ENCODE measurements at regions not wholly inside any gene's neighbourhood (a gene's known extent, or its start where the extent isn't known, plus 50 kb on each side); places are given as distances from the start of the nearest gene placed in this dataset.
"Not testable (repeated sequence)": the region's sequence is repeated elsewhere in the genome, so short reads cannot be mapped to it uniquely, and the experiment has no call there.

DNA sequence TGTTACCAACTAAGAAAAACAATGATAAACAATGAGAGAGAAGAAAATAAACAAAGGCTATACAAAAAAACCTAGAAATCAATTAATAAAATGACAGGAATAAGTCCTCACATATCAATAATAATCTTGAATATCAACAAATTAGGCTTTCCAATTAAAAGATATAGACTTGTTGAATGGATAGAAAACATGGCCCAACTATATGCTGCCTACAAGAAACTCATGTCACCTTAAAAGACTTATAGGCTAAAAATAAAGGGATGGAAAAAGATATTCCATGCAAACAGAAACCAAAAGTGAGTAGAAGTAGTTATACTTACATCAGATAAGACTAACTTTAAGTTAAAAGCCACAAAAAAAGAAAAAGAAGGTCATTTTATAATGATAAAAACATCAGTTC lies 183.9 kb downstream of the MYRFL start:
- DNase-seq, result no peak

- no peak for DNase-seq
Measured at GRCh38 chr12:70011353-70011752, 186.3 kb downstream of the MYRFL start.

- DNase-seq, result not testable (repeated sequence)
Measured at GRCh38 chr12:70013016-70013415, 188.0 kb downstream of the MYRFL start.

DNA sequence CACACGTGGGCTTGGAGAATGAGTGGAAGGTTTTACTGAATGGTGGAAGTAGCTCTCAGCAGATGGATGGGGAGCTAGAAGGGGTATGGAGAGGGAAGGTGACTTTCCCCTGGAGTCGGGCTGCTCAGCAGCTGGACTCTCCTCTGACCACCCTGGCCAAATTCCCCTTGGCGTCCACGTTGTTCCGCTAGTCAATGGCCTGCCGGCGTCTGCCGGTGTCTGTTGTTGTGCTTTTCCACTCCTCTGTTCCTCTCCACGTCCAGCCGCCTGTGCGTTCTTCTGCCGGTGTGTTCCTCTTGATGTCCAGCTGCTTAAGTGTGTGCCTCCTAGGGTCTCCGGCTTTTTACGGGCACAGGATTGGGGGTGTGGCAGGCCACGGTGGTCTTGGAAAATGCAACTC lies 203.5 kb downstream of the MYRFL start:
- no peak for DNase-seq

DNA sequence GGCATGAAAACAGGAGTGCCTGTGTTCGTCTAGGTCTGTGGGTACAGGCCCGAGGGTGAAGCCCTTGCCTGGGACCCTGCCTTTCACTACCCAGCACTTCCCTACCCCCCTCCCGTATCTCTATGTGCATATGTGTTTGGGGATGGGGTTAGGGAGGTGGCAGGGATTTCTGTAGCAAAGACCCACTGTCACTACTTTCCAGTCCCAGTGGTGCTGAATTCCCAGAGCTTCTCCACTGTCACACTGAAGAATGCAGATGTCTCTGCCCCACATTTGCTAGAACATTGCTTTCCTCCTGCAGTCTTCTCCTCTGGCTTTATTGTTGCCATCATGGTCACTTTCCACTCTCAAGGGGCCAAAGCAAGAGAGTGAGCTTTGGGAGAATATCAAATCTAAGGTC lies 203.9 kb downstream of the MYRFL start:
- DNase-seq, result no peak

DNA sequence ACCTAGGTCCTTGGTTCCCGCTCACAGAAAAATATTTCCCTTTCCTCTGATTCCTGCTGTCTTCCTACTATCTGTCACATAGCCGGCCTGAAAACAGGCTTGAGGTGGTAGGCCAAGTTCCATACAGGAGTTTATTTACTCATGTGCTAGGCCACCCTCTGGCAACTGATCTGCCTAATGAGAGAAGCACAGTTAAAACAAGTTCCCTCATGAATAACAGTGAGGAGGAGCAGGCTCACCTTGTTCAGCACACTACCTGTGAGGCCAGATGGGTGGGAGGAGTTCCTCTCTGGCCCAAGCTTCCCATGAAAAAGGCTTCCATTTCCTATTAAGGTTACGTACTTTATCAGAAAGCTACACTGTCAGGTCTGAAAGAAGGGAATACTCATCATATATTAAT lies 206.0 kb downstream of the MYRFL start:
- no peak for DNase-seq

- DNase-seq, result no peak
Measured at GRCh38 chr12:70032076-70032475, 207.0 kb downstream of the MYRFL start.

GRCh38 chr12:70033310-70033709 lies 208.3 kb downstream of the MYRFL start:
- DNase-seq, result no peak

DNA sequence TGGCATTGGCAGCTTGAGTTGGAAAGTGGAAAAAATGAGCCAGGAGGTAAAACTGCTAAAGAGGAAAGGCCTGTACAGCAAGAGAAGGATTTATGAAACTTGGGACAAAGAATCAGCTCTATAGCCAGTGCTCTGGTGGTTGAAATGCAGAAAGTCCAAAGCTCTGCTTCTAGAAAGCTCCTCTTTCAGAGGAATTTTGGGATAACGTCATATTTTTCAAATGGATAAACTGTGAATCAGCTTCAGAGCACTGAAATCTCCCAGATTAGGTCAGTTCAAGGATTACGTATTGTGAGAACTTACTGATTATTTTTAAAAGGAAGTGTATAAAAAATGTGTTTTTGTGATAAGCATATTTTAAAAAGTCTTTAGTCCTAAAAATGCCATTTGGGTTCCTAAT lies 203.1 kb upstream of the CNOT2 start:
- no peak for DNase-seq

GRCh38 chr12:70042675-70043074 lies 200.6 kb upstream of the CNOT2 start:
- DNase-seq, result no peak

DNA sequence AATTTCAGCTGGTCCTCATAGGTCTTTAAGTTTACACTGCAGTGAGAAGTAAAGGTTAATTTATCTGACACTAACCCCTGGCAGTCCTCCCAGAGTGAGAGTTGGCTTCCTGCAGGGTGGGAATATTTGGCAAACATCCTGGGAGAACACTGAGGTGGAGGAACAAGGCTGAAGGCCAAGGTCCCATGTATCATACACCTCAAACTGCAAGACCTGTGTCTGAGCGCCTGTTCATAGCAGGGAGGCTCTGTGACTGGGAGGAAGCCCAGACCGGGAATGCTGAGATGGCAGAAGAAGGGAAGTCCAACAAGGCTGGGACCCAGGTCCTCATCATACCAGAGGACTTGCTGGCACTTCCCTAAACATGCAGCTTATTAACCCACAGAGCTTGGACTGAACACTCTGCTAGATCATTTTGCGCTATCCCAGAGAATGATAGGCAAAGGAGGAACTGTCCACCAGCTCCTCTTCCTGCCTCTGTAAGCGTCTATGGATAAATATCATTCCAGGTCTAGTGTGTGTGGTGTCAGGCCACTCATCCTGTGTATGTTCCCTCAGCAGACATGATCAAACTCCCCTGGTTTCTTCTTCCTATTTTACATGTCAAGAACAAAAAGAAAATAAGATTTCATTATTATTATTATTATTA lies 199.6 kb upstream of the CNOT2 start:
- DNase-seq, result no peak

GRCh38 chr12:70044167-70044566 lies 199.1 kb upstream of the CNOT2 start:
- no peak for DNase-seq

DNA sequence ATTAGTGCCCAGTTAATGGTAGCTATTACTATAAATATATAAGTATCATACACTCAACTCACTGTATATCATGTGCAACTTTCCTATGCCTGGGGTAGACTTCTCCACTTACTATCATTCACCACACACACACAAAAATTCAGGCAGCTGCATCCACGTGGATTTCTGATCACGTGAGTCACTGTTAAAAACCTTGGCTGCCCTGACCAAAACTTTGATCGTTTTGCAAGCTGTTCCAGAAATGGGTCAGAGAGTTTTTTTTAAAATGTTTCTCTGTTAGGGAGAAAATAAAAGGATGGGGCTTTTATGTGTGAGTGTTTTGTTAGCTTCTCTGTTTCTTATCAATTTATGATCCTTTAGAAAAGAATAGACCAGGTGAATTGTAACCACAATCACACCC lies 198.2 kb upstream of the CNOT2 start:
- no peak for DNase-seq

DNA sequence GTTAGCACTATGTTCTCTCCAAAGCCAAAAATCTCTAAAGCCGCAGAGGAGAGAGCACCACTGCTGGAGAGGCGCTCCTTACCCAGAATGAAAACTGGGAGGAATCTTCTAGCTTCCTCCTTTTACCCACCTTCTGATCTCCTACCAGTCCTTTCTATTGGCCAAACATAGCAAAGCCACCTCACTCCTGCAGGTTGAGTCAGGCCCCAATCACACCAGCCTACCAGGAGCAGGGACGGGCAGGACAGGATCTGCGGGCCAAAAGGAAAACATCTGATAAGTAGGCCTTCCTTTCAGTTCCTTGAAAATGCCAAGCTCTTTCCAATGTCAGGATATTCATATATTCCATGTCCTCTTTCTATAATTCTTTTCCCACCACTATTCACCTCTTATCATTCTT lies 197.7 kb upstream of the CNOT2 start:
- DNase-seq, result no peak

GRCh38 chr12:70048521-70049250 lies 194.5 kb upstream of the CNOT2 start:
- no peak for DNase-seq

DNA sequence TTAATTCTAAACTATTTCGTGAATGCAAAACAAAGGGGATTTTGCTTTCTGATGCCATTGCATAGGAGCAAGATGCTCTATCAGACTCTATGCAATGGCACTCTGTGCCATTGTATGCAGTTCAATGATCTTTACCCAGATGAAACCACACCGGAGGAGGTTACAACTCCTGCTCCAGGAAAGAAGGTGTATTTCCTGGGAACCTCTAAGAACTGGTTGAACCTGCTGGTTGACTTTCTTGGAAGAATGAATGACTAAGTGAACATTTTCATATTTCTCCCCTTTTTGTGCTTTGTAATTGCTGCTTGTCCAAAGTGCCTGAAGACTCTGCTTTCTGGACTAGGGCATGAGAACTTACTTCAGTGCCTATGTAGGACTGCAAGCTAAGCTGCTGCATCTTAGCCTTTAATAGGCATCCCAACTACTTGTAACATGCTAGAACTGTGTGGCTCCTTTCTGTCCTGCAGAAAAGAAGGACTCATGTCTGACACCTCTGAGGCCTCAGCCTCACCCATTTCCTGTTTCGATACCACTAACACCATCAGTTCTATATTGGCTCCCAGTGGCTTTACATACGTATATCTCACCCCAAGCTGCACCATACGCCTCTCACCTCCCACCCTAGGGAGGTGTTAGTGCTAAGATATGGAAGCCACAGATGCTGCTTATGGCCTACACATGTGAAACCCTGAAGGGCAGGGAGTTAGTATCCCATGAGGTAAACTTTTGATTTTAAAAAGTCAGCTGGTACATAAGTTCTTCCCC lies 193.5 kb upstream of the CNOT2 start:
- peak; percentile 58 for DNase-seq

GRCh38 chr12:70052476-70052875 lies 190.8 kb upstream of the CNOT2 start:
- DNase-seq, result no peak

DNA sequence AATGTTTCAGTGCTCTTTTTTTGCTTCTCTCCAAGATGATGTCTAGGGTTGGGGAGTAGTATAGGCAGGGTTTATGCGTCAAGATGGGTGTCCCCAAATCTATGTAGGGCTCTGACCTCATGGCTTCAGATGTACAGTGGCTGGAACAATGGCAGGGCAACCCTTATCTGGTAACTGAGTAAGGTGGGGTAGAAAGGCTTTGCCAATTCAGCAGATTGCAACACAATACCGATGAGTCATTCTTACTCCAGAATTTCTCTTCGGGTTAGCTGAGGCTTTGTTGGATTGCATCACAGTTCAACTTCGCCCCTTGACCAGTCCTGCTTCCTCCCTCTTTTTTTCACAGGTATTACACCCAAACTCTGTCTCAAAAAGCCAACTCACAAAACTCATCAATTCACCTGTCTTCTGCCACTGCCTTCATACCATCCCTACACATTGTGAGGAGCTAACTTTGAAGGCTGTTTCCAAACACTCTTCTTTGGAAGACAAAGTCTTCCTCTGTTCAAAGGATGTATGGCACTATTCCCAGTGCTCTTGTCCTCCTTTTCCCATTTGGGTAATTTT lies 190.2 kb upstream of the CNOT2 start:
- DNase-seq, result peak; percentile 70

- no peak for DNase-seq
Measured at GRCh38 chr12:70059373-70059772, 183.9 kb upstream of the CNOT2 start.

DNA sequence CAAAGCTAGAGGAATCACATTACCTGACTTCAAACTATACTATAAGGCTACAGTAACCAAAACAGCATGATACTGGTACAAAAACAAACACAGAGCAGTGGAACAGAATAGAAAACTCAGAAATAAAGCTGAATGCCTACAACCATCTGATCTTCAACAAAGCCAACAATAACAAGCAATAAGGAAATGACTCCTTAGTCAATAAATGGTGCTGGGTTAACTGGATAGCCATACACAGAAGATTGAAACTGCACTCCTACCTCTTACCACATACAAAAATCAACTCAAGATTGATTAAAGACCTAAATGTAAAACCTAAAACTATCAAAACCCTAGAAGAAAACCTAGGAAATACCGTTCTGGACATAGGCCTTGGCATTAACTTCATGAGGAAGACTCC lies 182.6 kb upstream of the CNOT2 start:
- DNase-seq, result no peak

DNA sequence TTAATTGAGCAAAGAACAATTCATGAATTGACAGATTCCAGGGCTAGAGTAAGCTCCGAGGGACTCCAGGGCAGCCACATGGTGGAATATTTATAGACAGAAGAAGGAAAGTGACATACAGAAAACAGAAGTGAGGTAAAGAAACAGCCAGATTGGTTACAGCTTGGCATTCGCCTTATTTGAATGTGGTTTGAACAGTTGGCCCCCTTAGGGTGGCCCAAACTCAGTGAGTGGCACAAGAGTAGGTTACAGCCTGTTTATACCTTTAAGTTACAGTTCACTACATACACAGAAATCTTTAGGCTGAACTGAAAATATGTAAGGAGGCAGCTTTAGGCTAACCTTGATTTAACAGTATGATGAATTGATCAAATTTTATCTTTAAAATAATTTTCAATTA lies 174.5 kb upstream of the CNOT2 start:
- no peak for DNase-seq

GRCh38 chr12:70069221-70070105 lies 173.8 kb upstream of the CNOT2 start:
- no peak for DNase-seq

Data from hematopoietic multipotent progenitor cell treated with erythropoietin and hydrocortisone succinate and interleukin-3 and kit ligand, for 4 days (in vitro differentiated cells).